RWPE2 (cell line): ENCODE measurements at regions not wholly inside any gene's neighbourhood (a gene's known extent, or its start where the extent isn't known, plus 50 kb on each side); places are given as distances from the start of the nearest gene placed in this dataset.

Experiments
- ATAC-seq: fragments of 200-7000 bp; cut with Tn5 transposase; 3 replicates; pipeline ENCODE4 v1.9.1; 2021; ENCODE audit warnings: low read depth
- DNase-seq: peaks from one replicate; pipeline ENCODE4 v3.0.0-alpha.2; 2020; ENCODE audit warnings: low spot score
- H3K27ac ChIP-seq: fragments of 450-650 bp; 2 replicates; pipeline ENCODE4 v1.5.1; 2017; ENCODE audit warnings: mild to moderate bottlenecking; ENCODE audit not compliant: poor library complexity, severe bottlenecking
- H3K27me3 ChIP-seq: fragments of 250-450 bp; sonication (Bioruptor Pico); 2 replicates; pipeline ENCODE4 v1.5.1; 2021; ENCODE audit warnings: mild to moderate bottlenecking, moderate library complexity; ENCODE audit not compliant: insufficient read depth, poor library complexity, severe bottlenecking
- H3K36me3 ChIP-seq: fragments of 250-450 bp; sonication (Bioruptor Pico); 2 replicates; pipeline ENCODE4 v1.5.1; 2020; ENCODE audit warnings: low read depth, mild to moderate bottlenecking, moderate library complexity
- H3K4me1 ChIP-seq: fragments of 250-450 bp; sonication (Bioruptor Pico); 2 replicates; pipeline ENCODE4 v1.5.1; 2021; ENCODE audit warnings: mild to moderate bottlenecking, moderate library complexity; ENCODE audit not compliant: insufficient read depth, poor library complexity, severe bottlenecking
- H3K4me3 ChIP-seq: fragments of 250-450 bp; sonication (Bioruptor Pico); 2 replicates; pipeline ENCODE4 v1.5.1; 2021; ENCODE audit warnings: mild to moderate bottlenecking, moderate library complexity; ENCODE audit not compliant: severe bottlenecking
- H3K9me3 ChIP-seq: fragments of 250-450 bp; sonication (Bioruptor Pico); 2 replicates; pipeline ENCODE4 v1.5.1; 2021; ENCODE audit warnings: mild to moderate bottlenecking, moderate library complexity; ENCODE audit not compliant: severe bottlenecking
- TF ChIP-seq, protein P1 (sequence below): fragments of 450-650 bp; IDR thresholded peaks from one replicate; pipeline ENCODE4 v1.5.1; 2017; ENCODE audit warnings: mild to moderate bottlenecking, moderate library complexity; ENCODE audit not compliant: poor library complexity, severe bottlenecking

- H3K9me3 ChIP-seq = no peaks in the 10 kb centered on the region
- no peaks in the 10 kb centered on the region for H3K27me3 ChIP-seq
- no peaks in the 10 kb centered on the region for H3K4me1 ChIP-seq
- H3K27ac ChIP-seq = no peak overlapping the region
- DNase-seq = no peak
- H3K4me3 ChIP-seq = no peak overlapping the region
- TF ChIP-seq, protein P1, sequence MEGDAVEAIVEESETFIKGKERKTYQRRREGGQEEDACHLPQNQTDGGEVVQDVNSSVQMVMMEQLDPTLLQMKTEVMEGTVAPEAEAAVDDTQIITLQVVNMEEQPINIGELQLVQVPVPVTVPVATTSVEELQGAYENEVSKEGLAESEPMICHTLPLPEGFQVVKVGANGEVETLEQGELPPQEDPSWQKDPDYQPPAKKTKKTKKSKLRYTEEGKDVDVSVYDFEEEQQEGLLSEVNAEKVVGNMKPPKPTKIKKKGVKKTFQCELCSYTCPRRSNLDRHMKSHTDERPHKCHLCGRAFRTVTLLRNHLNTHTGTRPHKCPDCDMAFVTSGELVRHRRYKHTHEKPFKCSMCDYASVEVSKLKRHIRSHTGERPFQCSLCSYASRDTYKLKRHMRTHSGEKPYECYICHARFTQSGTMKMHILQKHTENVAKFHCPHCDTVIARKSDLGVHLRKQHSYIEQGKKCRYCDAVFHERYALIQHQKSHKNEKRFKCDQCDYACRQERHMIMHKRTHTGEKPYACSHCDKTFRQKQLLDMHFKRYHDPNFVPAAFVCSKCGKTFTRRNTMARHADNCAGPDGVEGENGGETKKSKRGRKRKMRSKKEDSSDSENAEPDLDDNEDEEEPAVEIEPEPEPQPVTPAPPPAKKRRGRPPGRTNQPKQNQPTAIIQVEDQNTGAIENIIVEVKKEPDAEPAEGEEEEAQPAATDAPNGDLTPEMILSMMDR = no peak
- no peaks in the 10 kb centered on the region for H3K36me3 ChIP-seq
- ATAC-seq = no peak
Observed at GRCh38 chr9:17052626-17053025, 82.2 kb upstream of the CNTLN start.

GRCh38 chr9:17045381-17045940 lies 89.4 kb upstream of the CNTLN start:
- Histone ChIP-seq H3K4me3 (no peak overlapping the region), H3K27ac (no peak overlapping the region), H3K27me3 (no peaks in the 10 kb centered on the region), H3K36me3 (no peaks in the 10 kb centered on the region), H3K4me1 (no peaks in the 10 kb centered on the region), H3K9me3 (no peaks in the 10 kb centered on the region)
- ATAC-seq = no peak
- DNase-seq = no peak
- TF ChIP-seq, protein P1 = no peak

DNA sequence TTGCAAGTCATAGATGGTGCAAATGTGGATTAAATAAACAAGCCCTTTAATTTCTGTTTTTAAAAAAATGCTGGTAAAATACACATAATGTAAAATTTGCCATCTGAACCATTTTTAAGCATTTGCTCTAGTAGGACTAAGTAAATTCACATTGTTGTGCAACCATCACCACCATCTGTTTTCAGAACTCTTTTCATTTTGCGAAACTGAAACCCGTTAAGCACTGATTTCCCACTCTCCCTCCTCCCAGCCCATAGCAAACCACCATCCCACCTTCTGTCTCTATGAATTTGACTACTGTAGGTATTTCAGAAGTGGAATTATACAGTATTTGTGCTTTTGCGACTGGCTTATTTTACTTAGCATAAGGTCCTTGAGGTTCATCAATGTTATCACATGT lies 103.3 kb upstream of the CNTLN start:
- H3K27ac ChIP-seq = no peak overlapping the region
- H3K27me3 ChIP-seq = no peaks in the 10 kb centered on the region
- ATAC-seq = no peak
- DNase-seq = no peak
- no peaks in the 10 kb centered on the region for H3K4me1 ChIP-seq
- no peaks in the 10 kb centered on the region for H3K36me3 ChIP-seq
- H3K9me3 ChIP-seq = no peaks in the 10 kb centered on the region
- no peak overlapping the region for H3K4me3 ChIP-seq
- TF ChIP-seq, protein P1 = no peak

DNA sequence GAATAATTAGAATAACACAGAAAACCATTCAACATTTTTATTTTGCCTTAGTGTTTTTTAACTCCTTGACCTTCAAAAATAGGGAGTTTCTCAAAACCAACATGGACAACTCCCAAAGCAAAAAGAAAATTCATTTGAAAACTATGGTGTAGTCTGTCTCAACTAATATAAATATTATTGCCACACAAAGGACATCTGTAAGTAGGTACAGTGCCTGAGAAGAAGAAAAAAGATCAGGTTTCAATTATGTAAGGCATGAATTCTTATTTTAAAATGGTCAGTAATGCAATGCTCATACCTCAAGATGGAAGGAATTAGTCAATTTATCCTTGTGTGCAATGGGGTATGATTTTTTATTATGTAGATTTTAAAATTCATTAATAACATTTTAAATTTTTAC lies 109.6 kb upstream of the CNTLN start:
- Histone ChIP-seq H3K27me3 (no peaks in the 10 kb centered on the region), H3K9me3 (no peaks in the 10 kb centered on the region), H3K36me3 (no peaks in the 10 kb centered on the region), H3K4me3 (no peak overlapping the region), H3K27ac (no peak overlapping the region), H3K4me1 (no peaks in the 10 kb centered on the region)
- no peak for DNase-seq
- no peak for ATAC-seq
- TF ChIP-seq, protein P1 = no peak

DNA sequence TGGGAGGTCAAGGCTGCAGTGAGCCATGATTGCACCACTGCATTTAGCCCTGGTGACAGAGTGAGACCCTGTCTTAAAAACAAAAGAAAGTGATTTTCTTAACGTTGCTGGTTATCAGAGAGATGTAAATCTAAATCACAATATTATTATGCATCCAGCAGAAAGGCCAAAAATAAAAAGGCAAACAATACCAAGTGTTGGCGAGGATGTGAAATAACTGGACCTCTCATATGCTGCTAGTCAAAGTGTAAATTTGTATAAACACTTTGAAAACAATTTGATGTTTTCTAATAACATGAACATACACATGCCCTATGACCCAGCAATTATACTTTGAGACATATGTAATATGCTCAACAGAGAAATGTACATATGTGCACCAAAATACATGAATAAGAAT lies 110.7 kb upstream of the CNTLN start:
- Histone ChIP-seq H3K36me3 (no peaks in the 10 kb centered on the region), H3K4me3 (no peak overlapping the region), H3K4me1 (no peaks in the 10 kb centered on the region), H3K9me3 (no peaks in the 10 kb centered on the region), H3K27ac (no peak overlapping the region), H3K27me3 (no peaks in the 10 kb centered on the region)
- ATAC-seq = no peak
- TF ChIP-seq, protein P1 = no peak
- no peak for DNase-seq
